Esophagus muscularis mucosa (tissue), 4 donors: ENCODE measurements at regions not wholly inside any gene's neighbourhood (a gene's known extent, or its start where the extent isn't known, plus 50 kb on each side); places are given as distances from the start of the nearest gene placed in this dataset.
"Not testable (repeated sequence)": the region's sequence is repeated elsewhere in the genome, so short reads cannot be mapped to it uniquely, and the experiment has no call there.

Experiments
- DNase-seq: peaks from one replicate; pipeline ENCODE4 v3.0.0-alpha.2; 2017; ENCODE audit errors: extremely low spot score
- H3K27ac ChIP-seq, 4 donors: fragments of 200-600 bp; sonication (generic); replicated peaks in 1 of 4; 1 replicate in 3 of 4; 2 replicates in 1 of 4; pipeline ENCODE4 v1.5.1; 2016 to 2019; ENCODE audit warnings: mild to moderate bottlenecking in 1 of 4
- H3K27me3 ChIP-seq, 4 donors: fragments of 200-600 bp; sonication (generic); one replicate each; pipeline versions ENCODE4 v1.5.1 to v1.6.0; 2016 to 2019
- H3K36me3 ChIP-seq, 4 donors: fragments of 200-600 bp; sonication (generic); one replicate each; pipeline ENCODE4 v1.5.1; 2016 to 2019
- H3K4me1 ChIP-seq, 4 donors: fragments of 200-600 bp; sonication (generic); one replicate each; pipeline ENCODE4 v1.5.1; 2016 to 2019
- H3K4me3 ChIP-seq, 4 donors: fragments of 200-600 bp; sonication (generic); 1 replicate in 2 of 4; 2 replicates in 2 of 4; pipeline ENCODE4 v1.5.1; 2016 to 2019; ENCODE audit warnings: mild to moderate bottlenecking in 4 of 4, moderate library complexity in 1 of 4
- H3K9me3 ChIP-seq, 4 donors: fragments of 200-600 bp; sonication (generic); 1 replicate in 3 of 4; 2 replicates in 1 of 4; pipeline ENCODE4 v1.5.1; 2016 to 2019
- EP300 ChIP-seq: sonication (generic); formaldehyde crosslinking; IDR thresholded peaks from one replicate; pipeline ENCODE4 v1.6.1; 2017; ENCODE audit warnings: antibody characterized with exemption
- POLR2A ChIP-seq: fragments of 450-650 bp; IDR thresholded peaks from one replicate; pipeline ENCODE4 v1.6.1; 2017; ENCODE audit warnings: antibody characterized with exemption, moderate library complexity, mild to moderate bottlenecking, low read depth
- POLR2AphosphoS5 ChIP-seq, 2 donors: sonication (generic); formaldehyde crosslinking; IDR thresholded peaks; one replicate each; pipeline ENCODE4 v1.6.1; 2017; ENCODE audit warnings: antibody characterized with exemption in 2 of 2
- WGBS: methylation state at CpG from one replicate; pipeline ENCODE4 v1.1.5; 2018; 5-methylcytosine and 5-hydroxymethylcytosine counted together
- intact Hi-C: fragments of 100-400 bp; cut with DNase I; formaldehyde crosslinking; loops from one replicate; pipeline ENCODE4 v1.15.1; 2023
- TF ChIP-seq, protein P1 (sequence below), 3 experiments: fragments of 200-600 bp in 2 of 3; fragments of 450-650 bp in 1 of 3; sonication (generic) in 2 of 3; IDR thresholded peaks; one replicate each; pipeline ENCODE4 v1.5.1; 2017 to 2019; ENCODE audit warnings: antibody characterized with exemption in 3 of 3, mild to moderate bottlenecking in 2 of 3, moderate library complexity in 1 of 3

DNA sequence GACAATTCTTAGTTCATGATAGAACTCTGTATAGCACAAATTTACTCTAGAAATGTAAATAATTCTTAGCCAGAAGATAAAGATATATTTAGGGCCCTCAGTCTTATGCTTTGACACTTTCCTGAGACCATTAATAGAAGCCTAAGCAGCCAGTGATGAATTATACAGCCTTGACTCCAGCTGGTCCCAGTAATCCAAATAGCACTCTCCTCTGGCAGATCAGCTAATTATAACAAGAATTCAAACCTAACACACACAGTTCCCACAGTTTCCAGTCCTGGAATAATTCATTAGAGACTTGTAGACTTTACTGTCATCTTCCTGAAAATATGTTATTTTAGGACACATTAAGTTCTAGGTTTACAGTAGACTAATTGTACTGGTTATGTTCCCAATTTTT lies 50.4 kb downstream of the SHOC1 start:
- no peak for DNase-seq
- no peak overlapping the region for H3K4me3 ChIP-seq
- H3K9me3 ChIP-seq = no peaks in the 10 kb centered on the region
- H3K4me1 ChIP-seq = peaks cover 0 to 23% (median 22%) of the 10 kb centered on the region in 4 donors
- H3K27me3 ChIP-seq = no peaks in the 10 kb centered on the region
- H3K27ac ChIP-seq = peak overlapping the region in 3 of 4 donors; percentile 22 to 58 (median 48)
- no peak for TF ChIP-seq EP300
- TF ChIP-seq, protein P1, sequence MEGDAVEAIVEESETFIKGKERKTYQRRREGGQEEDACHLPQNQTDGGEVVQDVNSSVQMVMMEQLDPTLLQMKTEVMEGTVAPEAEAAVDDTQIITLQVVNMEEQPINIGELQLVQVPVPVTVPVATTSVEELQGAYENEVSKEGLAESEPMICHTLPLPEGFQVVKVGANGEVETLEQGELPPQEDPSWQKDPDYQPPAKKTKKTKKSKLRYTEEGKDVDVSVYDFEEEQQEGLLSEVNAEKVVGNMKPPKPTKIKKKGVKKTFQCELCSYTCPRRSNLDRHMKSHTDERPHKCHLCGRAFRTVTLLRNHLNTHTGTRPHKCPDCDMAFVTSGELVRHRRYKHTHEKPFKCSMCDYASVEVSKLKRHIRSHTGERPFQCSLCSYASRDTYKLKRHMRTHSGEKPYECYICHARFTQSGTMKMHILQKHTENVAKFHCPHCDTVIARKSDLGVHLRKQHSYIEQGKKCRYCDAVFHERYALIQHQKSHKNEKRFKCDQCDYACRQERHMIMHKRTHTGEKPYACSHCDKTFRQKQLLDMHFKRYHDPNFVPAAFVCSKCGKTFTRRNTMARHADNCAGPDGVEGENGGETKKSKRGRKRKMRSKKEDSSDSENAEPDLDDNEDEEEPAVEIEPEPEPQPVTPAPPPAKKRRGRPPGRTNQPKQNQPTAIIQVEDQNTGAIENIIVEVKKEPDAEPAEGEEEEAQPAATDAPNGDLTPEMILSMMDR (IDR thresholded peaks at IDR 0.05) = no peak
- TF ChIP-seq POLR2A = no peak
- TF ChIP-seq POLR2AphosphoS5 (IDR thresholded peaks at IDR 0.05) = no peak
- no peaks in the 10 kb centered on the region for H3K36me3 ChIP-seq
- intact Hi-C loops = no loop called here

DNA sequence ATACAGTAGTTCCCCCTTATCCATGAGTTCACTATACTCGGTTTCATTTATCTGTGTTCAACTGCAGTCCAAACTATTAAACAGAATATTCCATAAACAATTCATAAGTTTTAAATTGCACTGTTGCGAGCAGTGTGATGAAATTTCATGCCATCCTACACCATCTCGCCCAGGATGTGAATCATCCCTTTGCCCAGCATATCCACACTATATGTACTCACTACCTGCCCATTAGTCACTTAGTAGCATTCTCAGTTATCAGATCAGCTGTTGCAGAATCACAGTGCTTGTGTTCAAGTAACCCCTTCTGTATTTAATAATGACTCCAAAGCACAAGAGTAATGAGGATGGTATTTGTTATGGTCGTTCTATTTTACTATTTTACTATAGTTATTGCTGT lies 51.5 kb downstream of the SHOC1 start:
- 27% methylated on average over 4 of the region's 4 CpGs for WGBS
- intact Hi-C loops = no loop called here
- DNase-seq = no peak
- TF ChIP-seq POLR2A (no peak), POLR2AphosphoS5 (IDR thresholded peaks at IDR 0.05) (no peak), EP300 (no peak)
- TF ChIP-seq, protein P1 (IDR thresholded peaks at IDR 0.05) = no peak
- H3K9me3 ChIP-seq = no peaks in the 10 kb centered on the region
- H3K27me3 ChIP-seq = no peaks in the 10 kb centered on the region
- H3K4me3 ChIP-seq = no peak overlapping the region
- H3K36me3 ChIP-seq = no peaks in the 10 kb centered on the region
- H3K4me1 ChIP-seq = peaks cover 0 to 23% (median 22%) of the 10 kb centered on the region in 4 donors
- peak overlapping the region; percentile 6 to 58 (median 35) for H3K27ac ChIP-seq

DNA sequence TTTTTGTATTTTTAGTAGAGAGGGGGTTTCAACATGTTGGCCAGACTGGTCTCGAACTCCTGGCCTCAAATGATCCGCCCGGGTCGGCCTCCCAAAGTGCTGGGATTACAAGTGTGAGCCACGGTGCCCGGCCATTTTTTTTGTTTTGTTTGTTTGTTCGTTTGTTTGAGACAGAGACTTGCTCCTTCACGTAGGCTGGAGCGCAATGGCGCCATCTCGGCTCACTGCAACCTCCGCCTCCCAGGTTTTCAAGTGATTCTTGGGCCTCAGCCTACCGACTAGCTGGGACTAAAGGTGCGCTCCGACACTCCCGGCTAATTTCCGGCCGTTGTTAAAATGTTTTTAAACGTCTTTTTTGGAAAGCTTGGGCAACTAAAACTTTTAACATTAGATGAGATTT lies 54.0 kb downstream of the SHOC1 start:
- WGBS = 97% methylated on average over 19 of the region's 19 CpGs
- H3K9me3 ChIP-seq = no peaks in the 10 kb centered on the region

DNA sequence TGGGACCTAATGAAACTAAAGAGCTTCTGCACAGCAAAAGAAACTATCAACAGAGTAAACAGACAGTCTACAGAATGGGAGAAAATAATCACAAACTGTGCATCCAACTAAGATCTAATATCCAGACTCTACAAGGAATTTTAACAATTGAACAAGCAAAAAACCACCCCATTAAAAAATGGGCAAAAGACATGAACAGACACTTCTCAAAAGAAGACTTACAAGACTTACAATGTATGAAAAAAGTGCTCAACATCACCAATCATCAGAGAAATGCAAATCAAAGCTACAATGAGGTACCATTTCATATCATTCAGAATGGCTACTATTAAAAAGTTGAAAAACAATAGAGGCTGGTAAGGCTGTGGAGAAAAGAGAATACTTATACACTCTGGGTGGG lies 58.0 kb downstream of the SHOC1 start:
- intact Hi-C loops = no loop called here
- no peak for TF ChIP-seq EP300
- no peak for TF ChIP-seq POLR2A
- TF ChIP-seq POLR2AphosphoS5 (IDR thresholded peaks at IDR 0.05) = no peak
- TF ChIP-seq, protein P1 (IDR thresholded peaks at IDR 0.05) = no peak

More for the DNA sequence above, 54.0 kb downstream of the SHOC1 start:
- Histone ChIP-seq H3K4me3 (no peak overlapping the region), H3K27ac (no peak overlapping the region), H3K36me3 (no peaks in the 10 kb centered on the region), H3K27me3 (no peaks in the 10 kb centered on the region), H3K4me1 (peaks cover 0 to 23% (median 22%) of the 10 kb centered on the region in 4 donors)
- DNase-seq = no peak
- TF ChIP-seq POLR2AphosphoS5 (IDR thresholded peaks at IDR 0.05) (no peak), EP300 (no peak), POLR2A (no peak)
- TF ChIP-seq, protein P1 (IDR thresholded peaks at IDR 0.05) = no peak
- intact Hi-C loops = no loop called here

DNA sequence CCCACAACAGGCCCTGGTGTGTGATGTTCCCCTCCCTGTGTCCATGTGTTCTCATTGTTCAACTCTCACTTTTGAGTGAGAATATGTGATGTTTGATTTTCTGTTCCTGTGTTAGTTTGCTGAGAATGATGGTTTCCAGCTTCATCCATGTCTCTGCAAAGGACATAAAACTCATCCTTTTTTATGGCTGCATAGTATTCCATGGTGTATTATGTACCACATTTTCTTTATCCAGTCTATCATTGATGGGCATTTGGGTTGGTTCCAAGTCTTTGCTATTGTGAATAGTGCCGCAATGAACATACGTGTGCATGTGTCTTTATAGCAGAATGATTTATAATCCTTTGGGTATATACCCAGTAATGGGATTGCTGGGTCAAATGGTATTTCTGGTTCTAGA lies 59.4 kb downstream of the SHOC1 start:
- H3K27ac ChIP-seq, H3K9me3 ChIP-seq, H3K4me1 ChIP-seq, intact Hi-C loops, DNase-seq, H3K36me3 ChIP-seq, H3K27me3 ChIP-seq, H3K4me3 ChIP-seq: not testable (repeated sequence)
- WGBS = 100% methylated on average over 2 of the region's 2 CpGs

More for the DNA sequence above, 58.0 kb downstream of the SHOC1 start:
- H3K27ac ChIP-seq = no peak overlapping the region
- H3K27me3 ChIP-seq = no peaks in the 10 kb centered on the region
- no peaks in the 10 kb centered on the region for H3K36me3 ChIP-seq
- no peak for DNase-seq
- H3K9me3 ChIP-seq = no peaks in the 10 kb centered on the region
- no peak overlapping the region for H3K4me3 ChIP-seq
- no peaks in the 10 kb centered on the region for H3K4me1 ChIP-seq
